GM12891 (cell line): ENCODE measurements at regions not wholly inside any gene's neighbourhood (a gene's known extent, or its start where the extent isn't known, plus 50 kb on each side); places are given as distances from the start of the nearest gene placed in this dataset.

Experiments
- PAX5 ChIP-seq: IDR thresholded peaks from 2 replicates; pipeline ENCODE4 v1.6.1; 2011; ENCODE audit warnings: low read length, moderate library complexity, mild to moderate bottlenecking; ENCODE audit not compliant: insufficient read depth, severe bottlenecking
- POLR2A ChIP-seq: IDR thresholded peaks from 2 replicates; pipeline ENCODE4 v1.6.1; 2011; ENCODE audit warnings: low read depth, low read length, control low read depth

GRCh38 chr6:126112171-126112632 is 125.9 kb downstream of the TRMT11 start:
- TF ChIP-seq PAX5 (no peak), POLR2A (no peak)
